ENCODE measurements at regions not wholly inside any gene's neighbourhood (a gene's known extent, or its start where the extent isn't known, plus 50 kb on each side); places are given as distances from the start of the nearest gene placed in this dataset.

GRCh38 chr7:109343678-109344077 lies 774.0 kb downstream of the DNAJB9 start:
- ATAC-seq (no peak), DNase-seq (ENCODE audit: low spot score) (no peak), FAIRE-seq (no peak)
- CTCF ChIA-PET (ENCODE audit: low intra/inter-chr PET ratio, low total read pairs): no interaction called here
- H3K27me3 ChIP-seq (ENCODE audit: control insufficient read depth in 1 of 2, insufficient read depth in 2 of 2, low read length in 2 of 2): no peaks in the 10 kb centered on the region
- no peak overlapping the region for H2AFZ ChIP-seq (ENCODE audit: low read length)
- H3K36me3 ChIP-seq (replicated peaks in 1 of 2; ENCODE audit: control insufficient read depth in 1 of 2, insufficient read depth in 2 of 2, low read length in 2 of 2): no peaks in the 10 kb centered on the region
- H3K27ac ChIP-seq (ENCODE audit: extremely low read length, insufficient read depth, low read length): no peak overlapping the region
- no peak overlapping the region for H3K4me3 ChIP-seq (replicated peaks in 1 of 3; ENCODE audit: insufficient read depth in 1 of 3, low read depth in 2 of 3, low read length in 3 of 3)
- no peak overlapping the region for H3K4me2 ChIP-seq (ENCODE audit: low read depth, low read length)
- no peaks in the 10 kb centered on the region for H3K4me1 ChIP-seq (ENCODE audit: insufficient read depth, low read length)
- no TSS peak for BruUV-seq (replicated peaks)
- WGBS (ENCODE audit: low lambda C conversion rate): 0% methylated on average over 2 of the region's 2 CpGs
- no peak overlapping the region for H3K9ac ChIP-seq (ENCODE audit: insufficient read depth, low read depth, low read length)
- no peaks in the 10 kb centered on the region for H3K79me2 ChIP-seq (ENCODE audit: insufficient read depth, low read length)
- POLR2A ChIA-PET: no interaction called here
- in situ Hi-C loops (cut with HindIII; ENCODE audit: extremely low pct_ligation_motif_present, low pct_unique_long_range_greater_than_20kb): no loop called here
- no peaks in the 10 kb centered on the region for H3K9me3 ChIP-seq (ENCODE audit: low read length)
- H4K20me1 ChIP-seq (ENCODE audit: insufficient read depth, low read length): no peaks in the 10 kb centered on the region
- intact Hi-C loops (cut with micrococcal nuclease; ENCODE audit: unreplicated experiment): no loop called here
- TF ChIP-seq ARID3A (IDR thresholded peaks at IDR 0.05; ENCODE audit: low read depth, low read length) (no peak), THAP9 (CRISPR knock-in tag; IDR thresholded peaks at IDR 0.05; ENCODE audit: borderline replicate concordance) (no peak), ATM (IDR thresholded peaks at IDR 0.05; ENCODE audit: borderline replicate concordance) (no peak), HMG20B (CRISPR knock-in tag; conservative IDR thresholded peaks at IDR 0.05) (no peak), PHF21A (CRISPR knock-in tag; IDR thresholded peaks at IDR 0.05) (no peak), KAT2B (IDR thresholded peaks at IDR 0.05; ENCODE audit: borderline replicate concordance, low read depth, low read length) (no peak), ZNF142 (CRISPR knock-in tag; IDR thresholded peaks at IDR 0.05) (no peak), ZNF260 (CRISPR knock-in tag; IDR thresholded peaks at IDR 0.05; ENCODE audit: borderline replicate concordance, low read depth) (no peak), ETV6 (CRISPR knock-in tag; conservative IDR thresholded peaks at IDR 0.05) (no peak), EP300 (IDR thresholded peaks at IDR 0.05; ENCODE audit: low read depth in 2 of 2, low read length in 2 of 2) (no peak), EP300 (CRISPR knock-in tag; IDR thresholded peaks at IDR 0.05; ENCODE audit: borderline replicate concordance) (no peak), FOXJ3 (CRISPR knock-in tag; IDR thresholded peaks at IDR 0.05; ENCODE audit: borderline replicate concordance) (no peak), ZFX (CRISPR knock-in tag; IDR thresholded peaks at IDR 0.05; ENCODE audit: low read depth) (no peak)
